ENCODE measurements at regions not wholly inside any gene's neighbourhood (a gene's known extent, or its start where the extent isn't known, plus 50 kb on each side); places are given as distances from the start of the nearest gene placed in this dataset.

- no peak for TF ChIP-seq CTCF (IDR thresholded peaks at IDR 0.05; ENCODE audit: low read depth, low read length)
- DNase-seq (ENCODE audit: low read depth, low spot score): no peak
- H3K4me3 ChIP-seq (ENCODE audit: low read depth, low read length): no peak overlapping the region
- in situ Hi-C loops (cut with HindIII; ENCODE audit: low sequenced_read_pairs): no loop called here
These were observed 345.2 kb downstream of the GPR37 start for GRCh38 chr7:124420367-124420766.

- H3K4me3 ChIP-seq (ENCODE audit: low read depth, low read length): no peak overlapping the region
- in situ Hi-C loops (cut with HindIII; ENCODE audit: low sequenced_read_pairs): no loop called here
- TF ChIP-seq CTCF (IDR thresholded peaks at IDR 0.05; ENCODE audit: low read depth, low read length): no peak
- DNase-seq (ENCODE audit: low read depth, low spot score): no peak
These were observed 352.6 kb downstream of the GPR37 start for GRCh38 chr7:124413029-124413428.

GRCh38 chr7:124412531-124412930 lies 353.1 kb downstream of the GPR37 start:
- in situ Hi-C loops (cut with HindIII; ENCODE audit: low sequenced_read_pairs): no loop called here
- no peak for DNase-seq (ENCODE audit: low read depth, low spot score)
- TF ChIP-seq CTCF (IDR thresholded peaks at IDR 0.05; ENCODE audit: low read depth, low read length): no peak
- H3K4me3 ChIP-seq (ENCODE audit: low read depth, low read length): no peak overlapping the region

GRCh38 chr7:124411796-124412195 lies 353.8 kb downstream of the GPR37 start:
- no peak overlapping the region for H3K4me3 ChIP-seq (ENCODE audit: low read depth, low read length)
- no peak for TF ChIP-seq CTCF (IDR thresholded peaks at IDR 0.05; ENCODE audit: low read depth, low read length)
- DNase-seq (ENCODE audit: low read depth, low spot score): no peak
- in situ Hi-C loops (cut with HindIII; ENCODE audit: low sequenced_read_pairs): no loop called here

GRCh38 chr7:124403587-124403986 lies 362.0 kb downstream of the GPR37 start:
- DNase-seq (ENCODE audit: low read depth, low spot score): no peak
- TF ChIP-seq CTCF (IDR thresholded peaks at IDR 0.05; ENCODE audit: low read depth, low read length): no peak
- in situ Hi-C loops (cut with HindIII; ENCODE audit: low sequenced_read_pairs): no loop called here
- H3K4me3 ChIP-seq (ENCODE audit: low read depth, low read length): no peak overlapping the region

GRCh38 chr7:124403112-124403511 lies 362.5 kb downstream of the GPR37 start:
- no peak for TF ChIP-seq CTCF (IDR thresholded peaks at IDR 0.05; ENCODE audit: low read depth, low read length)
- no peak overlapping the region for H3K4me3 ChIP-seq (ENCODE audit: low read depth, low read length)
- DNase-seq (ENCODE audit: low read depth, low spot score): no peak
- in situ Hi-C loops (cut with HindIII; ENCODE audit: low sequenced_read_pairs): no loop called here

- no peak for DNase-seq (ENCODE audit: low read depth, low spot score)
- TF ChIP-seq CTCF (IDR thresholded peaks at IDR 0.05; ENCODE audit: low read depth, low read length): no peak
- no peak overlapping the region for H3K4me3 ChIP-seq (ENCODE audit: low read depth, low read length)
- in situ Hi-C loops (cut with HindIII; ENCODE audit: low sequenced_read_pairs): no loop called here
These were observed 365.7 kb downstream of the GPR37 start for GRCh38 chr7:124399941-124400340.
